ENCODE measurements at regions not wholly inside any gene's neighbourhood (a gene's known extent, or its start where the extent isn't known, plus 50 kb on each side); places are given as distances from the start of the nearest gene placed in this dataset.
A peak's percentile ranks its signal among the peaks of the same experiment; 100 is the strongest.

DNA sequence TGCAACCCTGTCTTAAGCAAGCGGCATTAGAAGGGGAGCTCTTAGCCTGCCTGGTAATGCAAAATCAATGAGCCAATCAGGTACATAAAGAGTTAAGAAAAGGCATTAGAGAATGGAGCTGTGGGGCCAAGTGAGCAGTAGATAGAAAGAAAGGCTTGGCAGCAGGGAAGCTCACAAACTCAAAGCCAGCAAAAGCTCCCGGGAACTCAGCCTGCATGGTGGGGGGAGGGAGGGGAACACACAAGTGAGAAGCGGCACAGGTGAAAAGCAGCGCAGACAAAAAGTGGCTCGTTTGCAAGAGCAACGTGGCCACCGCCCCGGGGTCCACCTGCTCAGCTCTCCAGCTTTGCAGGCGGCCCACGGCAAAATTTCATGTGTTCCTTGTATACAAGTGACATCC is 818.5 kb downstream of the FAM133A start:
- H3K27ac ChIP-seq: no peak overlapping the region
- TF ChIP-seq, protein P1, sequence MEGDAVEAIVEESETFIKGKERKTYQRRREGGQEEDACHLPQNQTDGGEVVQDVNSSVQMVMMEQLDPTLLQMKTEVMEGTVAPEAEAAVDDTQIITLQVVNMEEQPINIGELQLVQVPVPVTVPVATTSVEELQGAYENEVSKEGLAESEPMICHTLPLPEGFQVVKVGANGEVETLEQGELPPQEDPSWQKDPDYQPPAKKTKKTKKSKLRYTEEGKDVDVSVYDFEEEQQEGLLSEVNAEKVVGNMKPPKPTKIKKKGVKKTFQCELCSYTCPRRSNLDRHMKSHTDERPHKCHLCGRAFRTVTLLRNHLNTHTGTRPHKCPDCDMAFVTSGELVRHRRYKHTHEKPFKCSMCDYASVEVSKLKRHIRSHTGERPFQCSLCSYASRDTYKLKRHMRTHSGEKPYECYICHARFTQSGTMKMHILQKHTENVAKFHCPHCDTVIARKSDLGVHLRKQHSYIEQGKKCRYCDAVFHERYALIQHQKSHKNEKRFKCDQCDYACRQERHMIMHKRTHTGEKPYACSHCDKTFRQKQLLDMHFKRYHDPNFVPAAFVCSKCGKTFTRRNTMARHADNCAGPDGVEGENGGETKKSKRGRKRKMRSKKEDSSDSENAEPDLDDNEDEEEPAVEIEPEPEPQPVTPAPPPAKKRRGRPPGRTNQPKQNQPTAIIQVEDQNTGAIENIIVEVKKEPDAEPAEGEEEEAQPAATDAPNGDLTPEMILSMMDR (conservative IDR thresholded peaks at IDR 0.05): no peak
- TF ChIP-seq ZFX (IDR thresholded peaks at IDR 0.05): no peak

DNA sequence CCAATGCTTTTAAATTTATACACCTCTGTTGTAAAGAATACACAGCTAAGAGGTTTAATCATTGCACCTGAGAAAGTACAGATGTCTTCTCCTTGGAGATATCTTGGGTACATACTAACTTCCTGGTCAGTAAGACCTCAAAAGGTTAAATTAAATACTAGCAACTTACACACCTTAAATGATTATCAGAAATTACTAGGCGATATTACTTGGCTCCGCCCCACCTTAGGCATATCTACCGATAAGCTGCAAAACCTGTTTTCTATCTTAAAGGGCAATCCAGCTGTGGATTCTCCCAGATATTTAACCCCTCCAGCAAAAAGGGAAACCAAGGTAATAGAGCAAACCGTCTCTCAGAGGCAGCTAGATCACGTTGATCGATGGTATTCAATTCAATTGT is 819.4 kb downstream of the FAM133A start:
- TF ChIP-seq, protein P1 (conservative IDR thresholded peaks at IDR 0.05): no peak
- no peak for TF ChIP-seq ZFX (IDR thresholded peaks at IDR 0.05)
- H3K27ac ChIP-seq: no peak overlapping the region

DNA sequence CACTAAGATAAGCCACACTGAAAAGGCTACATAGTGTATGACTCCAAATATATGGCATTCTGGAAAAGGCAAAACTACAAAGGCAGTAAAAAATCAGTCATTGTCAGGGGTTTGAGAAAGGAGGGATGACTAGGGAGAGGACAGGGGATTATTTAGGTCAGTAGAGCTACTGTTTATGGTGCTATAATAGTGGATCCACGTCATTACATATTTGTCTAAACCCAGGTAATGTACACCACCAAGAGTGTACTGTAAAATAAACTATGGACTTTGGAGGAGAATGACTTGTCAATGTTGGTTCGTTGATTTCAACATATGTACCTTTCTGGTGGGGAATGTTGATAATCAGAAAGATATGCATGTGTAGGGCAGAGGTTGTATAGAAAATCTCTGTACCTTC is 837.6 kb downstream of the FAM133A start:
- TF ChIP-seq, protein P1 (conservative IDR thresholded peaks at IDR 0.05): no peak
- TF ChIP-seq ZFX (IDR thresholded peaks at IDR 0.05): no peak
- H3K27ac ChIP-seq: no peak overlapping the region

DNA sequence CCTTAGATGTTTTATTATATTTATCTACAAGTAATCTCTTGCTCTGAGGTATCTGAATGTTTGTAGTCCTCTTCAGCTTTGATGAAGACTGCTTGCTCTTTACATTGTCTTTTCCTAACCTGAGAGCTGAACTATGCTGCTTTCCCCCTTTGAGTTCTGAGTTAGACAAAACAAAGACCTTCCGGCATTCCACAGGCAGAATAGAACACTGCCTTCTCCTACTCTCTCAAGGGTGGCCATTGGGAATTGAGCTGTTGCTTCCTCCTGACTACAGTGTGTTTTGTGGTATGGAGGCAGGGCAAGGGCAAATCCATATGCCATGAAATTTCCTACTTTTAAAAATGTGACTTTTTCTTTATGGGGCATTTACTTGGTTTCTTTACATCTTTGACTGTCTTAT is 841.0 kb downstream of the FAM133A start:
- no peak overlapping the region for H3K27ac ChIP-seq
- TF ChIP-seq, protein P1 (conservative IDR thresholded peaks at IDR 0.05): no peak
- no peak for TF ChIP-seq ZFX (IDR thresholded peaks at IDR 0.05)

DNA sequence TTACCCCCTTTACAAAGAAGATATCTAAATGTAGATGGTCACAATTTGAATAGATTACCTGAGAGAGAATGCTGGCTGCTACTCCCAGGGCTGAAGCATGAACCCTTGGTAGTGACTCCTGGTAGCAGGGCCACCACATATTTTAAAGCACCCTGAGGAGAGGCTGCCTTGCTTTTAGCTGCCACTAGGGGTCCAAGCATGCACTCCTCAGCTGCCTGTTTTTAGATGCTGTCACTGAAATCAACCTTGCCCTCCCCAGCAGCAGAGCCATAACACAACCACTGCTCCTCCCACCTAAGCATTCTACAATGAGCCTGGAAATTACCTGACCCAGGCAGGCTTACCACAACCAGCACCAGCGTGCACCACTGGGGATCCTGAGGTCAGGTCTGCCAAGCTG is 850.9 kb downstream of the FAM133A start:
- TF ChIP-seq ZFX (IDR thresholded peaks at IDR 0.05): no peak
- TF ChIP-seq, protein P1 (conservative IDR thresholded peaks at IDR 0.05): peak; percentile 48
- no peak overlapping the region for H3K27ac ChIP-seq

DNA sequence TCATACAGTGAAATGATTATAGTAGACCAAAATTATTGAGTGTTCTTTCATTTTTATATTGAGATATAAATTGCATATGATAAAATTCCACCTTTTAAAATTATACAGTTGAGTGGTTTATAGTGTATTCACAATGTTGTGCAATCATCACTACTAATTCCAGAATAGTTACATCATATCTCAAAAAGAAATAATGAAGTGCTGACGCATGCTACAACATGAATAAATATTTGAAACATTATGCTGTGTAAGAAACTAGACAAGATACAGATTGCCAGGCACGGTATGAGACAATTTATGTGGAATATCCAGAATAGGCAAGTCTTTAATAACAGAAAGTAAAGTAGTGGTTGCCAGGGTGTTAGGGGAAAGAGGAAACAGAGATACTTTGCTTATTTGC is 871.7 kb downstream of the FAM133A start:
- H3K27ac ChIP-seq: no peak overlapping the region
- TF ChIP-seq ZFX (IDR thresholded peaks at IDR 0.05): no peak
- TF ChIP-seq, protein P1 (conservative IDR thresholded peaks at IDR 0.05): no peak

DNA sequence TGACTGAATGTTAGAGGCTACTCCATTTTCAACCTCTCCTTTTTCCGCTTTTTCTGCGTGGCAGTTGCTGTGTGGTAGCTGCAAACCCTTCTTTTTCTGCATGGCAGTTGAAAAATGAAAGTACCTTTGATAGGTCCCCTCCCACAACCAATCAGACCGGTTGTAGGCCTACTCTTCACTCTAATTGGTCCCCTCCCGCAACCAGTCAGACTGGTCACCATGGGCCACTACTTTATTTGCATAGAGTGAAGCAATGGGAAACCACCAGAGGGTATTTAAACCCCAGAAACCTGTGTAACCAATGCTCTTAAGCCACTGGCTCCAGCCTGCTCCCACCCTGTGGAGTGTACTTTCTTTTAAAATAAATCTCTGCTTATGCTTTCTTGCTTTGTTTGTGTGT is 877.8 kb downstream of the FAM133A start:
- H3K27ac ChIP-seq: no peak overlapping the region
- TF ChIP-seq, protein P1 (conservative IDR thresholded peaks at IDR 0.05): no peak
- no peak for TF ChIP-seq ZFX (IDR thresholded peaks at IDR 0.05)
